ENCODE measurements at regions not wholly inside any gene's neighbourhood (a gene's known extent, or its start where the extent isn't known, plus 50 kb on each side); places are given as distances from the start of the nearest gene placed in this dataset.

- TF ChIP-seq USF2 (IDR thresholded peaks at IDR 0.05; ENCODE audit: borderline replicate concordance, low read depth, low read length) (no peak), EP300 (IDR thresholded peaks at IDR 0.05; ENCODE audit: borderline replicate concordance in 1 of 2, control insufficient read depth in 1 of 2, low read depth in 2 of 2, low read length in 2 of 2) (no peak), HDAC2 (IDR thresholded peaks at IDR 0.05) (no peak), MAX (IDR thresholded peaks at IDR 0.05; ENCODE audit: low read depth, low read length) (no peak)
Measured at GRCh38 chr2:193751299-193751698, 1556.6 kb upstream of the TMEFF2 start.

All from GM12878 (cell line).